ENCODE measurements at regions not wholly inside any gene's neighbourhood (a gene's known extent, or its start where the extent isn't known, plus 50 kb on each side); places are given as distances from the start of the nearest gene placed in this dataset.

- Histone ChIP-seq H3K36me3 (ENCODE audit: low read depth) (no peaks in the 10 kb centered on the region), H3K4me3 (no peak overlapping the region), H3K4me1 (ENCODE audit: low read depth) (no peaks in the 10 kb centered on the region), H3K9me3 (no peaks in the 10 kb centered on the region)
- TF ChIP-seq CTCF (IDR thresholded peaks at IDR 0.05), result no peak
- ATAC-seq (no peak), DNase-seq (no peak)
- intact Hi-C loops (cut with DNase I, micrococcal nuclease), result no loop called here
These were observed 326.6 kb upstream of the JAG1 start for GRCh38 chr20:11000416-11000815.

- DNase-seq, result no peak
- intact Hi-C loops (cut with DNase I, micrococcal nuclease), result no loop called here
- no peaks in the 10 kb centered on the region for H3K9me3 ChIP-seq
- no peak overlapping the region for H3K4me3 ChIP-seq
- TF ChIP-seq CTCF (IDR thresholded peaks at IDR 0.05), result no peak
- H3K4me1 ChIP-seq (ENCODE audit: low read depth), result no peaks in the 10 kb centered on the region
- no peaks in the 10 kb centered on the region for H3K36me3 ChIP-seq (ENCODE audit: low read depth)
- ATAC-seq, result no peak
These were observed 327.5 kb upstream of the JAG1 start for GRCh38 chr20:11001302-11001701.

- TF ChIP-seq CTCF (IDR thresholded peaks at IDR 0.05), result no peak
- ATAC-seq (peak; percentile 55), DNase-seq (no peak)
- intact Hi-C loops (cut with DNase I, micrococcal nuclease), result no loop called here
- Histone ChIP-seq H3K4me1 (ENCODE audit: low read depth) (no peaks in the 10 kb centered on the region), H3K9me3 (no peaks in the 10 kb centered on the region), H3K36me3 (ENCODE audit: low read depth) (no peaks in the 10 kb centered on the region), H3K4me3 (no peak overlapping the region)
These were observed 328.2 kb upstream of the JAG1 start for GRCh38 chr20:11001764-11002540.

- Histone ChIP-seq H3K9me3 (no peaks in the 10 kb centered on the region), H3K4me3 (no peak overlapping the region), H3K4me1 (ENCODE audit: low read depth) (no peaks in the 10 kb centered on the region), H3K36me3 (ENCODE audit: low read depth) (no peaks in the 10 kb centered on the region)
- DNase-seq (no peak), ATAC-seq (no peak)
- intact Hi-C loops (cut with DNase I, micrococcal nuclease), result no loop called here
- TF ChIP-seq CTCF (IDR thresholded peaks at IDR 0.05), result no peak
These were observed 329.5 kb upstream of the JAG1 start for GRCh38 chr20:11003341-11003740.

GRCh38 chr20:11008444-11009033 lies 334.7 kb upstream of the JAG1 start:
- H3K36me3 ChIP-seq (ENCODE audit: low read depth), result no peaks in the 10 kb centered on the region
- no peak overlapping the region for H3K4me3 ChIP-seq
- ATAC-seq, result peak; percentile 27
- no peak for DNase-seq
- no peaks in the 10 kb centered on the region for H3K9me3 ChIP-seq
- intact Hi-C loops (cut with DNase I, micrococcal nuclease), result no loop called here
- H3K4me1 ChIP-seq (ENCODE audit: low read depth), result no peaks in the 10 kb centered on the region
- TF ChIP-seq CTCF (IDR thresholded peaks at IDR 0.05), result no peak

Data from mucosa of descending colon (tissue), 3 donors.